PC-9 (cell line): ENCODE measurements at regions not wholly inside any gene's neighbourhood (a gene's known extent, or its start where the extent isn't known, plus 50 kb on each side); places are given as distances from the start of the nearest gene placed in this dataset.

Experiments
- BruUV-seq: library from RNA; stranded (reverse); fragments of 400-500 nt; replicated peaks from 2 replicates; lab custom pipeline; 2021; lab: Mats Ljungman, UMichigan
- CTCF ChIA-PET: fragments of 300-600 bp; sonication (Branson Sonifier 250); formaldehyde crosslinking; loops from one replicate; lab custom pipeline; 2022; ENCODE audit warnings: antibody characterized with exemption; lab: Charles Lee
- POLR2A ChIA-PET: fragments of 300-600 bp; sonication (Branson Sonifier 250); formaldehyde crosslinking; loops from one replicate; lab custom pipeline; 2022; ENCODE audit warnings: antibody characterized with exemption; ENCODE audit not compliant: unreplicated experiment; lab: Charles Lee
- DNase-seq, 2 experiments: peaks; one replicate each; pipeline versions ENCODE4 v3.0.0 to v3.0.0-alpha.2; 2015 to 2022; ENCODE audit warnings: mixed read lengths in 1 of 2
- H2AFZ ChIP-seq: fragments of 200-600 bp; sonication (generic); 2 replicates; pipeline ENCODE4 v1.8.1; 2017; ENCODE audit warnings: antibody characterized with exemption
- H3F3A ChIP-seq: fragments of 200-600 bp; sonication (generic); 2 replicates; pipeline ENCODE4 v1.8.1; 2017; ENCODE audit warnings: antibody characterized with exemption, mild to moderate bottlenecking, low read depth; ENCODE audit not compliant: insufficient read depth
- H3K27ac ChIP-seq: fragments of 200-600 bp; sonication (generic); 2 replicates; pipeline ENCODE4 v1.6.1; 2016; ENCODE audit warnings: mixed run types
- H3K27me3 ChIP-seq: fragments of 200-600 bp; sonication (generic); 2 replicates; pipeline ENCODE4 v1.6.1; 2016; ENCODE audit warnings: low read depth, mixed run types; ENCODE audit not compliant: insufficient read depth
- H3K36me3 ChIP-seq: fragments of 200-600 bp; sonication (generic); 2 replicates; pipeline ENCODE4 v1.6.1; 2016; ENCODE audit warnings: low read depth, mixed run types
- H3K4me1 ChIP-seq: fragments of 200-600 bp; sonication (generic); replicated peaks from 2 replicates; pipeline ENCODE4 v1.6.1; 2016; ENCODE audit warnings: mixed run types; ENCODE audit not compliant: insufficient read depth
- H3K4me2 ChIP-seq: fragments of 200-600 bp; sonication (generic); 2 replicates; pipeline ENCODE4 v1.6.1; 2017; ENCODE audit warnings: mixed run types
- H3K4me3 ChIP-seq: fragments of 200-600 bp; sonication (generic); 2 replicates; pipeline ENCODE4 v1.6.1; 2016; ENCODE audit warnings: mixed run types
- H3K79me2 ChIP-seq: fragments of 200-600 bp; sonication (generic); 2 replicates; pipeline ENCODE4 v1.6.1; 2017; ENCODE audit warnings: low read depth, mixed run types
- H3K9me2 ChIP-seq: fragments of 200-600 bp; sonication (generic); 2 replicates; pipeline ENCODE4 v1.8.1; 2017; ENCODE audit warnings: mild to moderate bottlenecking; ENCODE audit not compliant: insufficient read depth
- H3K9me3 ChIP-seq: fragments of 200-600 bp; sonication (generic); 2 replicates; pipeline ENCODE4 v1.8.1; 2016; ENCODE audit warnings: low read depth; ENCODE audit not compliant: insufficient read depth
- H4K20me1 ChIP-seq: fragments of 200-600 bp; sonication (generic); 2 replicates; pipeline ENCODE4 v1.8.1; 2017; ENCODE audit not compliant: insufficient read depth
- CTCF ChIP-seq: fragments of 200-600 bp; sonication (generic); conservative IDR thresholded peaks from 2 replicates; pipeline ENCODE4 v1.6.1; 2017; ENCODE audit warnings: mixed run types, antibody characterized with exemption, mild to moderate bottlenecking, moderate library complexity
- EZH2 ChIP-seq: fragments of 200-600 bp; sonication (generic); IDR thresholded peaks from 2 replicates; pipeline ENCODE4 v1.8.0; 2017; ENCODE audit warnings: antibody characterized with exemption, low read depth
- intact Hi-C: fragments of 100-400 bp; cut with micrococcal nuclease; formaldehyde crosslinking; loops from one replicate; pipeline ENCODE4 v1.10.0; 2022; ENCODE audit not compliant: unreplicated experiment

- H3K4me1 ChIP-seq = no peaks in the 10 kb centered on the region
- no TSS peak for BruUV-seq
- H3K4me2 ChIP-seq = no peak overlapping the region
- no peaks in the 10 kb centered on the region for H4K20me1 ChIP-seq
- TF ChIP-seq CTCF (no peak), EZH2 (no peak)
- no peaks in the 10 kb centered on the region for H3K9me2 ChIP-seq
- no peak overlapping the region for H3K27ac ChIP-seq
- H3K27me3 ChIP-seq = peaks cover 87% of the 10 kb centered on the region
- ChIA-PET CTCF (no interaction called here), POLR2A (no interaction called here)
- no peak overlapping the region for H3K4me3 ChIP-seq
- H2AFZ ChIP-seq = no peak overlapping the region
- H3F3A ChIP-seq = no peaks in the 10 kb centered on the region
- no peaks in the 10 kb centered on the region for H3K79me2 ChIP-seq
- no peaks in the 10 kb centered on the region for H3K9me3 ChIP-seq
- H3K36me3 ChIP-seq = no peaks in the 10 kb centered on the region
- DNase-seq = no peak
- intact Hi-C loops = no loop called here
Observed at GRCh38 chr12:111074965-111075364, 154.6 kb upstream of the MYL2 start.

DNA sequence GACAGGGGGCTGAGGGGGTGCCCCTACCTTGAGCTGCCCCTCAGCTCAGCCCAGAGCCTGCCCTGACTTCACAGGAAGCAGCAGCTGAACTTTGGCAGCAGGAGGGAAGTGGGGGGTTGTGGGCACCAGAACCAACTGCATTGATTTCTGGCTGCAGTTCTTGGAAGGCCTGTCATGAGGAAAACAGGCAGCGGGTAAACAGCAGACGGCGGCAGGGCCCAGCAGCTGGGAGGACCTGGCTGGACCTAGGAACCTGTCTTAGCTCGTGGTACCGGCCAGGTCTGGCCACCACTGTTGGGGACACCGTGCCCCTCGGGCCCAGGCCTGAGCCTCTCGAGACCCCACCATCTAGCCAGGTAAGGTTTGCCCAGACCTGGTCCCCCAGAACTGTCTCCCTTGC lies 154.2 kb upstream of the MYL2 start:
- Histone ChIP-seq H2AFZ (no peak overlapping the region), H3K79me2 (no peaks in the 10 kb centered on the region), H3F3A (no peaks in the 10 kb centered on the region), H4K20me1 (no peaks in the 10 kb centered on the region), H3K9me3 (no peaks in the 10 kb centered on the region), H3K4me2 (no peak overlapping the region), H3K36me3 (no peaks in the 10 kb centered on the region), H3K9me2 (no peaks in the 10 kb centered on the region), H3K27ac (no peak overlapping the region), H3K4me1 (no peaks in the 10 kb centered on the region), H3K27me3 (peaks cover 87% of the 10 kb centered on the region), H3K4me3 (no peak overlapping the region)
- BruUV-seq = no TSS peak
- no peak for DNase-seq
- TF ChIP-seq EZH2 (no peak), CTCF (no peak)
- ChIA-PET POLR2A (no interaction called here), CTCF (no interaction called here)
- intact Hi-C loops = no loop called here

DNA sequence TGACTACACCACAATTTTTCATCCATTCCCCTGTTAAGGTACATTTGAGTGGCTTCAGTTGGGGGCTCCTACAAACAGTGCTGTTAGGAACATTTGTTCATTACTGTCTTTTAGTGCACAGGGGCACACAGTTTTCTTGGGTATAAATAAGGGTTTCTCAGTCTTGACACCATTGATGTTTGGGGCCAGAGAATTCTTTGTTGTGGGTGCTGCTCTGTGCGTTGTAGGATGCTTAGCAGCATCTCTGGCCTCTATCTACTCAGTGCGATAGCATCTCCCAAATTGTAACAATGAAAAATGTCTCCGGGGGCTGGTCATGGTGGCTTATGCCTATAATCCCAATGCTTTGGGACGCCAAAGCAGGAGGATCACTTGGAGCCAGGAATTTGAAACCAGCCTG lies 153.0 kb upstream of the MYL2 start:
- no peaks in the 10 kb centered on the region for H4K20me1 ChIP-seq
- H3K4me2 ChIP-seq = no peak overlapping the region
- intact Hi-C loops = no loop called here
- no peaks in the 10 kb centered on the region for H3K36me3 ChIP-seq
- no peaks in the 10 kb centered on the region for H3F3A ChIP-seq
- H3K9me2 ChIP-seq = no peaks in the 10 kb centered on the region
- no TSS peak for BruUV-seq
- no peak overlapping the region for H3K27ac ChIP-seq
- H3K9me3 ChIP-seq = no peaks in the 10 kb centered on the region
- TF ChIP-seq EZH2 (no peak), CTCF (no peak)
- ChIA-PET CTCF (no interaction called here), POLR2A (no interaction called here)
- H3K27me3 ChIP-seq = peaks cover 87% of the 10 kb centered on the region
- H3K4me3 ChIP-seq = no peak overlapping the region
- H3K4me1 ChIP-seq = no peaks in the 10 kb centered on the region
- DNase-seq = no peak
- H2AFZ ChIP-seq = no peak overlapping the region
- H3K79me2 ChIP-seq = no peaks in the 10 kb centered on the region
